D721Med (cell line): ENCODE measurements at regions not wholly inside any gene's neighbourhood (a gene's known extent, or its start where the extent isn't known, plus 50 kb on each side); places are given as distances from the start of the nearest gene placed in this dataset.
A peak's percentile ranks its signal among the peaks of the same experiment; 100 is the strongest.

Experiments
- DNase-seq: peaks from one replicate; pipeline ENCODE4 v3.0.0; 2011; ENCODE audit warnings: low spot score; ENCODE audit not compliant: insufficient read length
- FAIRE-seq: peaks from 2 replicates; lab custom pipeline; 2011; peaks lifted over from hg19 to GRCh38; lab: Jason Lieb, UNC
- CTCF ChIP-seq: IDR thresholded peaks from 2 replicates; pipeline ENCODE4 v1.5.1; 2012; ENCODE audit warnings: mild to moderate bottlenecking, control low read depth; ENCODE audit not compliant: insufficient read depth; ENCODE audit errors: missing control alignments

GRCh38 chr6:14533446-14533845, 415.9 kb downstream of the CD83 start:
- no peak for DNase-seq
- FAIRE-seq, result peak; percentile 41
- no peak for TF ChIP-seq CTCF

DNA sequence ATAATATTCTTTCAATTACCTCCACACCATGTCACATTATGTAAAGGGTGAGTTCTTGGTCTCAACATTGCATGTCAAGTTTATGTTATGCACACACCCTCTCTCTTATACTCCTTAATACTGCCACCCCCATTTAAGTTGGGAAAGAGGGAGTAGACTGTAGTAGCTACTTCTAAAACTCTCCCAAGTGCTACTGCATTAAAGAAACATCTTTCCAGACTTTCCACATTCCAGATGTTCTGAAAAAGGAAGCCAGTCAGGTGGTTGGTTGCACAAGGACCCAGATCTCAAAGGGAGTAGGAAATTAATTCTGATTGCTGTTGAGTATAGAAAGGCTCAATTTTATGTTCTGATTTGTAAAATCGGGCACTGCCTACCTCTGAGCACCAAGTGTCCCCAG, 419.5 kb downstream of the CD83 start:
- TF ChIP-seq CTCF, result no peak
- no peak for FAIRE-seq
- DNase-seq, result no peak

DNA sequence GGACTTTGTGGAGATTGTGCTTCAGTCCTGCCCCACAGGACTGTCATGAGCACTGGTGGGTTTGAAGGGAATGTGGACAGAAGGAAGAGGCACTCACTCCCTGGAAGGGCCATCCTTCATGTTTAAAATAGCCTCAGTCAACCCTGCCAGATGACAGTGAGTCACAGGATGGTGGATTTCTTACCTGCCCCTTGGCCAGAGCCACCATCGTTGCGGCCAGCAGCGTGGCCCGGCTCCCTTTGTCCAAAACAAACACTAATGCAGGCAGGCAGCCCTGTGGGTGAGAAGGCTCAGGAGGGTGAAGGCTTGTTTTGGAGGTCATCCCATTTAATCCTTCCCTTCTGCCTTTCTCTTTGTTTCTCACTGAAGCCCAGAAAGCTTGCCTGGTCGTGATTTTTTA, 422.7 kb downstream of the CD83 start:
- FAIRE-seq (no peak), DNase-seq (no peak)
- no peak for TF ChIP-seq CTCF

DNA sequence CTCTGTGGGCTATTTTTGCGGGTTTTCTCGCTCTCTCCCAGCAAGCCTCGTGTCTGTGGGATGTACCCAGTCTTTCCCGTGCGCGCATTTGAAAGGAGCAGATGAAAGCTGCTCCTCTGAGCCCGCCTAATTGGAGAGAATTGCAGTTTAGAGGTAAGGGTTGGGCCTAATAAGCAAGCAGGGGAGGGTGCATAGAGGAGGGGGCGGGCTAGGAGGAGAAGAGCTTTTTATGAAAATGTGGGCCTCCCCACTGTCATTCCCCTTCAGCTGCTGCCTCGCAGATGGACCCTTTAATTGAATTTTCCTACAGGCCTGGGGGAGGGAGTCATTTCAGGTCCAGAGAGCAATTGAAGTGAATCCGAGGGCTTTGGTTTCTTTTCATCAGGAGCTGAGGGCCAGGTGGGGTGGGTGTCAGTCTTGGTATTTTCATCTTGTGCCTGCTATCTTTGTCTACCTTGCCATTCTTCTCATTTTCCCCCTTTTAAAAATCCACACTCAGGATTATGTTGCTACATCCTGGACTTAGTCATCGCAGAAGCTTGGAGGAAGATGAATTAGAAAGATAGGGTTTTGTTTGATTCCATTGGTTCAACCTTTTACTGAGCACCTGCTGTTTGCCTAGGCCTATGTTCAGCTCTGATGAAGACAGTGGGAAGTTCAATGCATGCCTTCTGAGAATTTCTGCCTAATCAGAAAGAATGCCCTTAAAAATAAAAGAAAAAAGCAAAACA, 423.4 kb downstream of the CD83 start:
- FAIRE-seq (no peak), DNase-seq (no peak)
- no peak for TF ChIP-seq CTCF

GRCh38 chr6:14542670-14543366, 425.2 kb downstream of the CD83 start:
- TF ChIP-seq CTCF, result no peak
- DNase-seq (no peak), FAIRE-seq (no peak)

DNA sequence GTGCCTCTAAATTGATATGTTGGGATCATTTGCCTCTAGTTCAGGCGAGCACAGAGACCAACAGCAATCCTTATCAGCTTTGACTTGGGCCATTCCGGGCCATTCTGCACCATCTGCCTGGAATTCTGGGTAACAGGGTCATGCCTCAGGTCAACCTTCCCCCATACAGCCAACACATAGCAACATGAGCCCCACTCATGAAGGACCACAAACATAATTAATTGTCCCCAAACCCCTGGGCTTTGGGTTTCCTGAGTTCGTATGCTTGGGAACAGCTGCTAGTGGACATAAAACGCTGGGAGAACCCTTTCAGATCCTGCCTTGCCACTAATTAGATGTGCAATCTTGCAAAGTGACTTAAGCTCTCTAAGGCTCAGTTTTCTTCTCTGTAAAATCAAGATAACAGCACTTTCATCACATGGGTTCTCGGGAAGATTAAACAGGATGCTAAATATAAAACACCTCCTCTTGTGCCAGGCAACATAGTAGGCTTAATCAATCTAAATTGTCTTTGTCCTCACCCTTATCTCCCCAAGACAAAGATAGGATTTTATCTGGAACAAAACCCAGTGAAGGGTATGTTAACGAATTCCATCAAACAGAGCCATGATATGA, 426.5 kb downstream of the CD83 start:
- FAIRE-seq, result no peak
- no peak for TF ChIP-seq CTCF
- no peak for DNase-seq

DNA sequence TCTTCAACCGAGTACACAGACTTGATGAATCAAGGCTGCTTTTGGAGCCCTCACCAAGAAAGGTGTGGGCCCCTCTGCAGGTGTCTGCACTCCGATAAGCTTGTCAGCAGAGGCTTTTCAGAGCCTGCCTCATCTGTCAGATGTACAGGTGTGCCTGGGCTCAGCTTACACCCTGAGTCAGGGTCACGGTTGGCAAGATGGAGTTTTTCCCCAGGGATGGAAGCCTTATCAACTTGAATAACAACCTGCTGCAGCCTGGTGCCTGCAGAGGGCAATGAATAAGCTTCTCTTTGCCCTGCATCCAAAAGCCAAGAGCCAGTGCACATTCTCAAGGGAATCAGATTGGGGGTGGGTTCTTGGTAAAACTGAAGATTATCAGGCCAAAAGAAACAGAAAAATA, 427.1 kb downstream of the CD83 start:
- no peak for DNase-seq
- no peak for FAIRE-seq
- no peak for TF ChIP-seq CTCF
